Fibroblast of lung (primary cell): ENCODE measurements at regions not wholly inside any gene's neighbourhood (a gene's known extent, or its start where the extent isn't known, plus 50 kb on each side); places are given as distances from the start of the nearest gene placed in this dataset.

Source experiments
- EZH2 ChIP-seq: IDR thresholded peaks from 2 replicates; pipeline ENCODE4 v1.5.1; 2012; ENCODE audit warnings: low read length, control low read depth, mild to moderate bottlenecking; ENCODE audit errors: missing control alignments
- TF ChIP-seq, protein P1 (sequence below), 2 donors: IDR thresholded peaks in 1 of 2; conservative IDR thresholded peaks in 1 of 2; 1 replicate in 1 of 2; 2 replicates in 1 of 2; pipeline ENCODE4 v1.5.1; 2011 to 2012; ENCODE audit warnings: low read length in 2 of 2, control low read depth in 1 of 2, inconsistent platforms in 1 of 2, low read depth in 1 of 2, mild to moderate bottlenecking in 1 of 2

GRCh38 chr5:121707178-121707577 is 144.5 kb upstream of the FTMT start:
- TF ChIP-seq EZH2: no peak
- TF ChIP-seq, protein P1, sequence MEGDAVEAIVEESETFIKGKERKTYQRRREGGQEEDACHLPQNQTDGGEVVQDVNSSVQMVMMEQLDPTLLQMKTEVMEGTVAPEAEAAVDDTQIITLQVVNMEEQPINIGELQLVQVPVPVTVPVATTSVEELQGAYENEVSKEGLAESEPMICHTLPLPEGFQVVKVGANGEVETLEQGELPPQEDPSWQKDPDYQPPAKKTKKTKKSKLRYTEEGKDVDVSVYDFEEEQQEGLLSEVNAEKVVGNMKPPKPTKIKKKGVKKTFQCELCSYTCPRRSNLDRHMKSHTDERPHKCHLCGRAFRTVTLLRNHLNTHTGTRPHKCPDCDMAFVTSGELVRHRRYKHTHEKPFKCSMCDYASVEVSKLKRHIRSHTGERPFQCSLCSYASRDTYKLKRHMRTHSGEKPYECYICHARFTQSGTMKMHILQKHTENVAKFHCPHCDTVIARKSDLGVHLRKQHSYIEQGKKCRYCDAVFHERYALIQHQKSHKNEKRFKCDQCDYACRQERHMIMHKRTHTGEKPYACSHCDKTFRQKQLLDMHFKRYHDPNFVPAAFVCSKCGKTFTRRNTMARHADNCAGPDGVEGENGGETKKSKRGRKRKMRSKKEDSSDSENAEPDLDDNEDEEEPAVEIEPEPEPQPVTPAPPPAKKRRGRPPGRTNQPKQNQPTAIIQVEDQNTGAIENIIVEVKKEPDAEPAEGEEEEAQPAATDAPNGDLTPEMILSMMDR (conservative IDR thresholded peaks at IDR 0.05 in 1 of 2, IDR thresholded peaks at IDR 0.05 in 1 of 2; ENCODE audit: low read depth in 1 of 2, low read length in 2 of 2): no peak
